HG03575 (cell line): ENCODE measurements at regions not wholly inside any gene's neighbourhood (a gene's known extent, or its start where the extent isn't known, plus 50 kb on each side); places are given as distances from the start of the nearest gene placed in this dataset.
"Not testable (repeated sequence)": the region's sequence is repeated elsewhere in the genome, so short reads cannot be mapped to it uniquely, and the experiment has no call there.

ENCODE experiments used
- ATAC-seq: cut with Tn5 transposase; IDR thresholded peaks from one replicate; pipeline ENCODE4 v1.9.1; 2021; ENCODE audit not compliant: unreplicated experiment, insufficient number of reproducible peaks, low FRiP score; ENCODE audit errors: extremely low read depth

GRCh38 chr6:21282360-21282759 is 311.2 kb upstream of the SOX4 start:
- not testable (repeated sequence) for ATAC-seq

- no peak for ATAC-seq
Measured at GRCh38 chr6:21284166-21284565, 309.4 kb upstream of the SOX4 start.

- no peak for ATAC-seq
Measured at GRCh38 chr6:21284706-21285105, 308.8 kb upstream of the SOX4 start.

- no peak for ATAC-seq
Measured at GRCh38 chr6:21294144-21294543, 299.4 kb upstream of the SOX4 start.

- no peak for ATAC-seq
Measured at GRCh38 chr6:21295506-21296240, 297.9 kb upstream of the SOX4 start.

GRCh38 chr6:21297665-21298064 is 295.9 kb upstream of the SOX4 start:
- ATAC-seq = no peak

- no peak for ATAC-seq
Measured at GRCh38 chr6:21299216-21299615, 294.3 kb upstream of the SOX4 start.

GRCh38 chr6:21300439-21300838 is 293.1 kb upstream of the SOX4 start:
- no peak for ATAC-seq

GRCh38 chr6:21305893-21306332 is 287.6 kb upstream of the SOX4 start:
- no peak for ATAC-seq

GRCh38 chr6:21306546-21306945 is 287.0 kb upstream of the SOX4 start:
- ATAC-seq = no peak

- no peak for ATAC-seq
Measured at GRCh38 chr6:21309807-21310221, 283.7 kb upstream of the SOX4 start.

GRCh38 chr6:21310568-21311140 is 282.9 kb upstream of the SOX4 start:
- no peak for ATAC-seq

GRCh38 chr6:21312118-21312517 is 281.4 kb upstream of the SOX4 start:
- ATAC-seq = no peak

- no peak for ATAC-seq
Measured at GRCh38 chr6:21317642-21318041, 275.9 kb upstream of the SOX4 start.

GRCh38 chr6:21321076-21321475 is 272.5 kb upstream of the SOX4 start:
- ATAC-seq = no peak

- ATAC-seq = no peak
Measured at GRCh38 chr6:21321531-21321930, 272.0 kb upstream of the SOX4 start.

- ATAC-seq = no peak
Measured at GRCh38 chr6:21323577-21323976, 270.0 kb upstream of the SOX4 start.

- ATAC-seq = no peak
Measured at GRCh38 chr6:21325201-21325856, 268.2 kb upstream of the SOX4 start.

- no peak for ATAC-seq
Measured at GRCh38 chr6:21327326-21328112, 266.0 kb upstream of the SOX4 start.

GRCh38 chr6:21331235-21331634 is 262.3 kb upstream of the SOX4 start:
- ATAC-seq = no peak
